Esophagus (tissue), 2 donors: ENCODE measurements at regions not wholly inside any gene's neighbourhood (a gene's known extent, or its start where the extent isn't known, plus 50 kb on each side); places are given as distances from the start of the nearest gene placed in this dataset.

Experiments used
- H3K27ac ChIP-seq, 2 donors: one replicate each; pipeline ENCODE4 v1.5.1; 2013; ENCODE audit warnings: low read depth in 2 of 2, mild to moderate bottlenecking in 2 of 2, inconsistent platforms in 1 of 2, low read length in 1 of 2, moderate library complexity in 1 of 2
- H3K27me3 ChIP-seq, 2 donors: one replicate each; pipeline ENCODE4 v1.6.1; 2013; ENCODE audit warnings: low read length in 2 of 2, control low read depth in 1 of 2, mild to moderate bottlenecking in 1 of 2; ENCODE audit not compliant: insufficient read depth in 2 of 2, control insufficient read depth in 1 of 2
- H3K36me3 ChIP-seq, 2 donors: one replicate each; pipeline ENCODE4 v1.6.1; 2013; ENCODE audit warnings: low read length in 1 of 2; ENCODE audit not compliant: control insufficient read depth in 2 of 2, insufficient read depth in 2 of 2
- H3K4me1 ChIP-seq, 2 donors: one replicate each; pipeline ENCODE4 v1.6.1; 2013; ENCODE audit warnings: low read length in 1 of 2; ENCODE audit not compliant: control insufficient read depth in 2 of 2, insufficient read depth in 2 of 2
- H3K4me3 ChIP-seq, 2 donors: one replicate each; pipeline ENCODE4 v1.5.1; 2013; ENCODE audit warnings: low read length in 2 of 2, mild to moderate bottlenecking in 2 of 2, low read depth in 1 of 2, moderate library complexity in 1 of 2
- H3K9me3 ChIP-seq, 2 donors: one replicate each; pipeline ENCODE4 v1.6.1; 2013; ENCODE audit warnings: mild to moderate bottlenecking in 2 of 2, low read depth in 1 of 2, low read length in 1 of 2, moderate library complexity in 1 of 2; ENCODE audit not compliant: control insufficient read depth in 2 of 2, insufficient read depth in 1 of 2
- WGBS, 2 donors: extraction: QIAGEN DNeasy Blood & Tissue Kit; methylation state at CpG; one replicate each; pipeline ENCODE4 v1.1.7; 2013; 5-methylcytosine and 5-hydroxymethylcytosine counted together
- donor health status: healthy with polysubstance abuse.
- donor health status: Bipolar disorder and iron deficiency.

DNA sequence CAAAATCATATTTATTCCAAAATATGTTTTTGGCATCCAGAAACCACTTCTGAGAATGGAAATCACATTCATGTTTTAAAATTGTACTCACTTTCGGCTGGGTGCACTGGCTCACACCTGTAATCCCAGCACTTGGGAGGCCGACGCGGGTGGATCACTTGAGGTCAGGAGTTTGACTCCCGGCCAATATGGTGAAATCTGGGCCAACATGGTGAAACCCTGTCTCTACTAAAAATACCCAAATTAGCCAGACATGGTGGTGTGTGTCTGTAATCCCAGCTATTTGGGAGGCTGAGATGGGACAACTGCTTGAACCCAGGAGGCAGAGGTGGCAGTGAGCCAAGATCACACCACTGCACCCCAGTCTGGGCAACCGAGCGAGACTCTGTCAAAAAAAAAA lies 580.7 kb downstream of the MAFB start:
- Histone ChIP-seq H3K27me3 (no peaks in the 10 kb centered on the region), H3K36me3 (no peaks in the 10 kb centered on the region), H3K27ac (no peak overlapping the region), H3K9me3 (no peaks in the 10 kb centered on the region), H3K4me3 (no peak overlapping the region), H3K4me1 (no peaks in the 10 kb centered on the region)
- 85 to 93% methylated on average over 7 of the region's 7 CpGs for WGBS, 2 donors

DNA sequence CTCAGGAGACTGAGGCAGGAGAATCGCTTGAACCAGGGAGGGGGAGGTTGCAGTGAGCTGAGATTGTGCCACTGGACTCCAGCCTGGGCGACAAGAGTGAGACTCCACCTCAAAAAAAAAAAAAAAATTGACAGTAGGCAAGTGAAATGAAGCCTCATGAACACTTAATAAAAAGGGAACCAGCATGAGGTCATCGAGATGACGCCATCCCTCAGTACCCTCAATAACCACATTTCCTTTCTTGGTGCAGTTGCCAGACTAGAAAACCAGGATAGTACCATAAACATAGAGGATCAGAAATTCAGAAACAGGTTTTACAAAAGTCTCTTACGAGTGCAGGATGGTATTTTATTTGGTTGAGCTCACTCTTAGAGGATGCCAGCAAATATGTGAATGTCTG lies 584.1 kb downstream of the MAFB start:
- WGBS, 2 donors, result 71 to 82% methylated on average over 5 of the region's 5 CpGs
- Histone ChIP-seq H3K27me3 (no peaks in the 10 kb centered on the region), H3K9me3 (no peaks in the 10 kb centered on the region), H3K4me1 (no peaks in the 10 kb centered on the region), H3K4me3 (no peak overlapping the region), H3K27ac (no peak overlapping the region), H3K36me3 (no peaks in the 10 kb centered on the region)

DNA sequence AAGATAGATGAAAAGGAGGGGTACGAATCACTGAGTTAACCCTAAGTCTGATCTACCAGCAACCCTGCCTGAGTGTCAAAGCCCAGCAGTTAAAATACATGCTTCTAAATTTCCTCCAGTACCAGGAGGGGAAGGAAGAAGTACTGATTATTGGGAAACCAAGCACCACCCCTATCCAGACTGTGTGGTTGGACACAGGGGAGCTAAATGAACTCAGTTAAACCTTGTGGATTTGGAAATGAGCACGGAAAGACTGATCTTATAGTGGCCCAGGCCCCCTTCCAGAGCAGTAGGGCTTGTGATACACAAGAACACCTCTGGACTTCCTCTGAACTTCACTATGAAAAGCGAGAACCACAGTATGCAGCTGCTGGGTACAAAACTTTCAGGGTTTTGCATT lies 585.6 kb downstream of the MAFB start:
- no peaks in the 10 kb centered on the region for H3K27me3 ChIP-seq
- H3K27ac ChIP-seq, result no peak overlapping the region
- H3K36me3 ChIP-seq, result no peaks in the 10 kb centered on the region
- H3K4me3 ChIP-seq, result no peak overlapping the region
- H3K4me1 ChIP-seq, result no peaks in the 10 kb centered on the region
- WGBS, 2 donors, result 81 to 82% methylated on average over 3 of the region's 3 CpGs
- H3K9me3 ChIP-seq, result no peaks in the 10 kb centered on the region

DNA sequence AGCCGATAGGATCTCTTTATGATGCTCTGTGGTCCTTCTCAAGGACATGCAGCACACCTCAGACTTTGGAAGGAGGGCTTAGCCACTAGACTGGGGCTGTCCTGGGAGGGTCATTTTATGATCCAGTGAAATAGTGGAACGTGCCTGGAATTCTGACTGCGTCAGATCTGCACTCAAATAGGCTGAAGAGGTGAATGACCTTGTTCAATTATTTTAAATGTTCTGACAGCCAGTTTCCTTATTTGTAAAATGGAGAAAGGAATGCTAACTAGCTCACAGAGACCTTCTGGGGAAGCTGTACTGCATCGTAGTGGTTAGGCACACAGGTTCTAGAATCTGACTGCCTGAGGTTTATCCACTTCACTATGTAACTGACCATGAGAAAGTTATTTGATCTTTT lies 587.5 kb downstream of the MAFB start:
- WGBS, 2 donors, result 69 to 73% methylated on average over 4 of the region's 4 CpGs
- no peak overlapping the region for H3K27ac ChIP-seq
- H3K4me1 ChIP-seq, result no peaks in the 10 kb centered on the region
- H3K27me3 ChIP-seq, result no peaks in the 10 kb centered on the region
- no peak overlapping the region for H3K4me3 ChIP-seq
- no peaks in the 10 kb centered on the region for H3K9me3 ChIP-seq
- H3K36me3 ChIP-seq, result no peaks in the 10 kb centered on the region

DNA sequence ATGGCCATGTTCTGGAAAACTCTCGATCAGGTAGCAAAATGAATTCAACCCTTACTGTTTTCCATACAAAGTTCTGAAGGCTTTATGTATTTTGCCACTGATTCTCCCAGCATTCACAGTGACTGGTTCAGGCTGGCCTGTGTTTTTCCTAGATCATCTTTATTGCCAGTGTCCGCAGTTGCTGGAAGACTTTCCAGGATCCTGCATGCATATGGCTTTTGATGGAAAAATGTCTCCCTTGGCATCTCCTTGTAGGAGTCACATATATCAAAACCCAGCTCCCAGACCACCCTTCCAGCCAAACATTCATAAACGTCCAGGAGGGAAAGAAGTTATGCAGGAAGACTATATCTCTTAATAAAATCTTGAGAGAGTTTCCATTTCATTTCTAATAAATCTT lies 588.8 kb downstream of the MAFB start:
- Histone ChIP-seq H3K4me3 (no peak overlapping the region), H3K4me1 (no peaks in the 10 kb centered on the region), H3K9me3 (no peaks in the 10 kb centered on the region), H3K27me3 (no peaks in the 10 kb centered on the region), H3K36me3 (no peaks in the 10 kb centered on the region), H3K27ac (no peak overlapping the region)
- 75 to 77% methylated on average over 3 of the region's 3 CpGs for WGBS, 2 donors

DNA sequence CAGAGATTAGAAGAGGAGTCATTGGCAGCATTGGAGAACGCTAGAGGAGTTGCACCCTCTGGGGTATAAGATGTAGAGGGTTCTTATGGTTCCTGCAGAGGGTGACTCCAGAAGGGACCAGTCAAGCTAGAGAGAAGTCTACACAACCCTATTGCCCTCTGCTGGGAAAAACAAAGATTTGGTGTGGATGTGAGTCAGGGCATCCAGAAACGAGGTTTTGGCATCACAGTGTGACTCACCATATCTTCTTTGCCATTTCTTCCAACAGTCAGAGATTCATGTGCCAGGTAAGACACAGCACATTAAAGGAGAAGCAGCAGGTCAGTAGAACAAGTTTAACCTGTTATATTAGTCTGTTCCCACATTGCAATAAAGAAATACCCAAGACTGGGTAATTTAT lies 598.8 kb downstream of the MAFB start:
- Histone ChIP-seq H3K4me1 (no peaks in the 10 kb centered on the region), H3K9me3 (peaks cover 5 to 7% of the 10 kb centered on the region in 2 donors), H3K27ac (no peak overlapping the region), H3K36me3 (no peaks in the 10 kb centered on the region), H3K27me3 (no peaks in the 10 kb centered on the region), H3K4me3 (no peak overlapping the region)
- WGBS, 2 donors, result 18 to 39% methylated on average over 2 of the region's 2 CpGs

DNA sequence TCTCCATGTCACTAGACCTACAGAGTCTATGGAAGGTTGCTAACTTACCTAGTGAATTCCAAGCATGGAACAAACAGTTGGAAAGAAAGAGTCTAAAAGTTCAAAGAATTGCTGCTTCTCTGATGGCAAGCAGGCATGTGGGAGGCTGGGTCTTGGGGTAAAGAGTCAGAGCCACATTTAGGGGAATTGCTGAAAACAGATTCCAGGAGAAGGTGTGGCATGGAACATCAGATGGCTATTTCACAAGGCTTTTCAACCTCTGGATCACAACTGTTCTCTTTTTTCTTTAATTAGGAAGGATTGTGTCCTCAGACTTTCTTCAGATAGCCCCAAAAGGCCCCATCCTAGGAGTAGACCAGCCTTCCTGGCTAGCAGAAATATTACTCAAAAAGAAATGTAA lies 601.5 kb downstream of the MAFB start:
- H3K9me3 ChIP-seq, result peaks cover 5 to 7% of the 10 kb centered on the region in 2 donors
- H3K4me1 ChIP-seq, result no peaks in the 10 kb centered on the region
- no peaks in the 10 kb centered on the region for H3K36me3 ChIP-seq
- H3K27me3 ChIP-seq, result no peaks in the 10 kb centered on the region
- no peak overlapping the region for H3K27ac ChIP-seq
- H3K4me3 ChIP-seq, result no peak overlapping the region

DNA sequence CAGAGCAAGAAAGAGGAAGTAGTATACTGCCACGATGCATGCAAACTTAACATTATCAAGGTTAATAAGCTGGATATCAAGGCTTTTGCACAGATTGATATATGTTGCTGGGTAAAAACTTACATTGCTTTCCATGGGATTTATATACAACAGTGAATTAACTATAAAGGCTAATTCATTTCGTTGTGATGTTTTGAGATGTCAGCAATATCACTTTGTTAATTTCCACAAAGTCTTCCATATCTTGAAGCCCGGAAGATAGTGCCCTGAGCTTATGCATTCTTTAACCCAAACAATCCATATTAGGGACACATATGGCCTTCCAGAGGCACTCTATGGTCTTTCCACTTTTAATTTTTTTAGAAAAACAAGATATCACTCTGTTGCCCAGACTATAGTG lies 603.5 kb downstream of the MAFB start:
- Histone ChIP-seq H3K27ac (no peak overlapping the region), H3K4me3 (no peak overlapping the region), H3K9me3 (no peaks in the 10 kb centered on the region), H3K36me3 (no peaks in the 10 kb centered on the region), H3K4me1 (no peaks in the 10 kb centered on the region), H3K27me3 (no peaks in the 10 kb centered on the region)
- WGBS, 2 donors, result 79 to 85% methylated on average over 3 of the region's 3 CpGs

DNA sequence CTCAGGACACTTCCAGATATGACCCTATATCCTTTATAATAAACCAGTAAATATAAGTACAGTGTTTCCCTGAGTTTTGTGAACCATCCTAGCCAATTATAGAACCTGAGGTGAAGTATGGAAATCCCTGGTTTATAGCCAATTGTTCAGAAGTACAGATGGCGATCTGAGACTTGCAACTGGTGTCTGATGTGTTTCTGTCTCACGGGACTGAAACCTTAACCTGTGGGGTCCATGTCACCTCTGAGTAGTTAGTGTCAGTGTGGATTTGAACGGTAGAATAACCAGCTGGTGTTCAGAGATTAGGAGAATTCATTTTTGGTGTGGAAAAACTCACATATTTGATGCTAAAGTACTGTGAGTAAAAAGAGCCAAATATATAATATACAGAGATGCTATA lies 606.6 kb downstream of the MAFB start:
- Histone ChIP-seq H3K4me1 (no peaks in the 10 kb centered on the region), H3K27me3 (no peaks in the 10 kb centered on the region), H3K36me3 (no peaks in the 10 kb centered on the region), H3K9me3 (no peaks in the 10 kb centered on the region), H3K27ac (no peak overlapping the region), H3K4me3 (no peak overlapping the region)
- 87 to 89% methylated on average over 3 of the region's 3 CpGs for WGBS, 2 donors

DNA sequence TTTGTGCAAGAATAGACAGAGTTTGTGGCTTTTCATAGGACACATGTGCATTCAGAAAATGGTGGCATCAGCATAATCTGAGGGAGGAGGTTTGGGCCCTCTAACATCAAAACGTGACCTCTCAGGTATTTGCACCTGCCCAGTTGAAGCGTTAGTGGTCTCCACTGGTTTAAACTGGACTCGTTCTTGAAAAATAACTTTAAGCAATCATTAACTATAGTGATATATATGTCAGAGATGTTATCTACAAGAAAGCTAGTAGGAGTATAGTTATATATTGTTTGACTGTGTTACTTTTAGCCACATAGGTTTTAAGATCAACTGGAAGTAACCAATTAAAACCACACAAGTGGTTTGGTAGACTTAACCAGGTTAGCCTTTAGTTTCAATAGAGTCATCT lies 607.4 kb downstream of the MAFB start:
- Histone ChIP-seq H3K4me1 (no peaks in the 10 kb centered on the region), H3K27me3 (no peaks in the 10 kb centered on the region), H3K36me3 (no peaks in the 10 kb centered on the region), H3K4me3 (no peak overlapping the region), H3K27ac (no peak overlapping the region), H3K9me3 (no peaks in the 10 kb centered on the region)
- 52 to 69% methylated on average over 3 of the region's 3 CpGs for WGBS, 2 donors
